ENCODE measurements at regions not wholly inside any gene's neighbourhood (a gene's known extent, or its start where the extent isn't known, plus 50 kb on each side); places are given as distances from the start of the nearest gene placed in this dataset.

DNA sequence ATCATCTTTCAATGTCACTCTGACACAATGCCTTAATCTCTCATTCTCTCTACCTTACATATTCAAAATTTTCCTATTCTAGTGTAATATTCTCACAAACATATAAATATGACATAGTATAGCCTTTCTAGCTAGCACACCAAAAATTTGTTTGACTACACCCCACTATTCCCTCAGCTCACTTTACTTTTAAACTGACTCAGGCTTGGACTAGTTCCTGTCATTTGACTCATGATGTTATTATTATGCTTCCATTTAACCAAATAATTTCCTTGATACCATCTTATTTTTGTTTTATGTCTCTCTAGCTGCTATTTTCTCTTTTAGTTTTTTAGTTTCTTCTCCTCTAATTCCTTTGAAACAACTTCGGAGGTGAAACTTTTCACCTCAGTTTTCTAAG lies 1745.6 kb upstream of the PCDH20 start:
- H3K4me1 ChIP-seq (ENCODE audit: insufficient read depth, low read length), result no peaks in the 10 kb centered on the region
- no CpG with 5 or more reads among the region's 1 CpG for WGBS (ENCODE audit: extremely low coverage, insufficient read length, low lambda C conversion rate)
- DNase-seq, result no peak

More for the DNA sequence above, 1745.6 kb upstream of the PCDH20 start:
- H3K23ac ChIP-seq (ENCODE audit: insufficient read length, low read depth, low read length), result no peak overlapping the region
- H3K4me1 Mint-ChIP-seq, result no peaks in the 10 kb centered on the region; a peak in 1 of 4 replicates
- no peak overlapping the region for H3K27ac ChIP-seq (ENCODE audit: insufficient read length, low read depth, low read length)
- no peaks in the 10 kb centered on the region for H3K27me3 Mint-ChIP-seq (ENCODE audit: low read depth)
- no peak overlapping the region for H4K5ac ChIP-seq (ENCODE audit: insufficient read length, low read depth, low read length)
- H3K4ac ChIP-seq (ENCODE audit: low read depth, low read length), result no peak overlapping the region
- no peak overlapping the region for H3K4me3 Mint-ChIP-seq
- no peaks in the 10 kb centered on the region for H3K9me3 Mint-ChIP-seq
- H2BK15ac ChIP-seq (ENCODE audit: low read depth, low read length), result no peak overlapping the region
- H3K9ac ChIP-seq (ENCODE audit: extremely low read depth, insufficient read length, low read length), result no peak overlapping the region
- no peaks in the 10 kb centered on the region for H3K27me3 ChIP-seq (ENCODE audit: insufficient read depth, low read length)
- H3K79me2 ChIP-seq (ENCODE audit: insufficient read depth, low read length), result no peaks in the 10 kb centered on the region
- no peak overlapping the region for H2AFZ ChIP-seq (ENCODE audit: low read length)
- H3K9me3 ChIP-seq (ENCODE audit: control insufficient read depth, low read depth, low read length), result no peaks in the 10 kb centered on the region
- no peak overlapping the region for H2BK20ac ChIP-seq (ENCODE audit: low read depth, low read length, poor library complexity, severe bottlenecking)
- no peak overlapping the region for H3K27ac Mint-ChIP-seq
- no peak overlapping the region for H3K56ac ChIP-seq (ENCODE audit: insufficient read length, low read depth, low read length)
- H2BK120ac ChIP-seq (ENCODE audit: low read depth, low read length, poor library complexity, severe bottlenecking), result no peak overlapping the region
- H3T11ph ChIP-seq (ENCODE audit: low read length), result no peak overlapping the region
- H4K91ac ChIP-seq (ENCODE audit: insufficient read length, low read depth, low read length), result no peak overlapping the region
- H3K79me1 ChIP-seq (ENCODE audit: insufficient read depth, low read depth, low read length, poor library complexity, severe bottlenecking), result no peaks in the 10 kb centered on the region
- no peak overlapping the region for H3K4me2 ChIP-seq (ENCODE audit: insufficient read depth, insufficient read length, low read length)
- no peak overlapping the region for H4K8ac ChIP-seq (replicated peaks; ENCODE audit: insufficient read length, low read depth, low read length)
- H2BK12ac ChIP-seq (ENCODE audit: insufficient read length, low read depth, low read length), result no peak overlapping the region
- no peaks in the 10 kb centered on the region for H4K20me1 ChIP-seq (ENCODE audit: control insufficient read depth, insufficient read depth, insufficient read length)
- no peaks in the 10 kb centered on the region for H3K23me2 ChIP-seq (ENCODE audit: insufficient read length, low read depth, low read length, poor library complexity, severe bottlenecking)
- H3K36me3 Mint-ChIP-seq (ENCODE audit: insufficient read depth in 1 of 3, low read depth in 3 of 3), result no peaks in the 10 kb centered on the region
- H2BK5ac ChIP-seq (ENCODE audit: insufficient read length, low read length), result no peak overlapping the region
- TF ChIP-seq, protein P1, sequence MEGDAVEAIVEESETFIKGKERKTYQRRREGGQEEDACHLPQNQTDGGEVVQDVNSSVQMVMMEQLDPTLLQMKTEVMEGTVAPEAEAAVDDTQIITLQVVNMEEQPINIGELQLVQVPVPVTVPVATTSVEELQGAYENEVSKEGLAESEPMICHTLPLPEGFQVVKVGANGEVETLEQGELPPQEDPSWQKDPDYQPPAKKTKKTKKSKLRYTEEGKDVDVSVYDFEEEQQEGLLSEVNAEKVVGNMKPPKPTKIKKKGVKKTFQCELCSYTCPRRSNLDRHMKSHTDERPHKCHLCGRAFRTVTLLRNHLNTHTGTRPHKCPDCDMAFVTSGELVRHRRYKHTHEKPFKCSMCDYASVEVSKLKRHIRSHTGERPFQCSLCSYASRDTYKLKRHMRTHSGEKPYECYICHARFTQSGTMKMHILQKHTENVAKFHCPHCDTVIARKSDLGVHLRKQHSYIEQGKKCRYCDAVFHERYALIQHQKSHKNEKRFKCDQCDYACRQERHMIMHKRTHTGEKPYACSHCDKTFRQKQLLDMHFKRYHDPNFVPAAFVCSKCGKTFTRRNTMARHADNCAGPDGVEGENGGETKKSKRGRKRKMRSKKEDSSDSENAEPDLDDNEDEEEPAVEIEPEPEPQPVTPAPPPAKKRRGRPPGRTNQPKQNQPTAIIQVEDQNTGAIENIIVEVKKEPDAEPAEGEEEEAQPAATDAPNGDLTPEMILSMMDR (conservative IDR thresholded peaks at IDR 0.05), result no peak
- H3K18ac ChIP-seq (ENCODE audit: insufficient read length, low read depth, low read length), result no peak overlapping the region
- H2AK5ac ChIP-seq (ENCODE audit: insufficient read length, low read length), result no peak overlapping the region
- no peak overlapping the region for H3K14ac ChIP-seq (ENCODE audit: insufficient read depth, low read length)
